MV-4-11 (cell line): ENCODE measurements at regions not wholly inside any gene's neighbourhood (a gene's known extent, or its start where the extent isn't known, plus 50 kb on each side); places are given as distances from the start of the nearest gene placed in this dataset.
A peak's percentile ranks its signal among the peaks of the same experiment; 100 is the strongest.

Experiments used
- DNase-seq: peaks from one replicate; lab custom pipeline; 2025; lab: John Stamatoyannopoulos, UW

GRCh38 chrX:110408949-110409588, 50.4 kb downstream of the RTL9 start:
- no peak for DNase-seq

- DNase-seq = peak; percentile 4
These were observed 51.3 kb downstream of the RTL9 start for GRCh38 chrX:110409925-110410324.

- no peak for DNase-seq
These were observed 52.0 kb downstream of the RTL9 start for GRCh38 chrX:110410603-110411002.

- peak; percentile 26 for DNase-seq
These were observed 54.5 kb downstream of the RTL9 start for GRCh38 chrX:110412971-110413726.

GRCh38 chrX:110413727-110414124, 55.1 kb downstream of the RTL9 start:
- DNase-seq = no peak

GRCh38 chrX:110414273-110414672, 55.6 kb downstream of the RTL9 start:
- no peak for DNase-seq

GRCh38 chrX:110414679-110415439, 56.2 kb downstream of the RTL9 start:
- no peak for DNase-seq

GRCh38 chrX:110415440-110416170, 57.0 kb downstream of the RTL9 start:
- DNase-seq = peak; percentile 9

- no peak for DNase-seq
These were observed 58.5 kb downstream of the RTL9 start for GRCh38 chrX:110417128-110417527.

GRCh38 chrX:110418316-110419235, 59.9 kb downstream of the RTL9 start:
- peak; percentile 13 for DNase-seq

- DNase-seq = no peak
These were observed 60.9 kb downstream of the RTL9 start for GRCh38 chrX:110419512-110419911.

- DNase-seq = no peak
These were observed 62.3 kb downstream of the RTL9 start for GRCh38 chrX:110420771-110421499.

GRCh38 chrX:110421500-110422455, 63.1 kb downstream of the RTL9 start:
- no peak for DNase-seq

- no peak for DNase-seq
These were observed 66.8 kb downstream of the RTL9 start for GRCh38 chrX:110425222-110426154.

- no peak for DNase-seq
These were observed 67.5 kb downstream of the RTL9 start for GRCh38 chrX:110426155-110426504.

GRCh38 chrX:110427076-110427475, 68.4 kb downstream of the RTL9 start:
- no peak for DNase-seq

- DNase-seq = no peak
These were observed 69.5 kb downstream of the RTL9 start for GRCh38 chrX:110428144-110428543.
